GM18498 (cell line): ENCODE measurements at regions not wholly inside any gene's neighbourhood (a gene's known extent, or its start where the extent isn't known, plus 50 kb on each side); places are given as distances from the start of the nearest gene placed in this dataset.

Experiments
- ATAC-seq: cut with Tn5 transposase; IDR thresholded peaks from one replicate; pipeline ENCODE4 v1.9.1; 2021; ENCODE audit warnings: mild to moderate bottlenecking, moderate library complexity; ENCODE audit not compliant: unreplicated experiment

GRCh38 chr4:101596781-101597552, 193.6 kb upstream of the BANK1 start:
- peak; percentile 61 for ATAC-seq

GRCh38 chr4:101594588-101594987, 195.9 kb upstream of the BANK1 start:
- no peak for ATAC-seq

GRCh38 chr4:101593666-101594065, 196.9 kb upstream of the BANK1 start:
- ATAC-seq = no peak

GRCh38 chr4:101584306-101584705, 206.2 kb upstream of the BANK1 start:
- ATAC-seq = no peak

GRCh38 chr4:101563126-101563525, 215.8 kb upstream of the PPP3CA start:
- no peak for ATAC-seq

GRCh38 chr4:101556842-101557241, 209.5 kb upstream of the PPP3CA start:
- no peak for ATAC-seq

- ATAC-seq = no peak
Observed at GRCh38 chr4:101555341-101555880, 208.1 kb upstream of the PPP3CA start.

- ATAC-seq = no peak
Observed at GRCh38 chr4:101540336-101540735, 193.0 kb upstream of the PPP3CA start.

GRCh38 chr4:101528526-101528925, 181.2 kb upstream of the PPP3CA start:
- no peak for ATAC-seq

- peak; percentile 98 for ATAC-seq
Observed at GRCh38 chr4:101527188-101527587, 179.9 kb upstream of the PPP3CA start.

GRCh38 chr4:101515566-101515965, 168.2 kb upstream of the PPP3CA start:
- no peak for ATAC-seq

- no peak for ATAC-seq
Observed at GRCh38 chr4:101515099-101515498, 167.8 kb upstream of the PPP3CA start.

GRCh38 chr4:101512416-101512815, 165.1 kb upstream of the PPP3CA start:
- no peak for ATAC-seq

- no peak for ATAC-seq
Observed at GRCh38 chr4:101501421-101501820, 154.1 kb upstream of the PPP3CA start.

GRCh38 chr4:101500742-101501141, 153.4 kb upstream of the PPP3CA start:
- ATAC-seq = no peak

GRCh38 chr4:101475246-101475645, 127.9 kb upstream of the PPP3CA start:
- ATAC-seq = no peak

- ATAC-seq = no peak
Observed at GRCh38 chr4:101471201-101471600, 123.9 kb upstream of the PPP3CA start.

- ATAC-seq = no peak
Observed at GRCh38 chr4:101464596-101464995, 117.3 kb upstream of the PPP3CA start.

GRCh38 chr4:101458914-101459313, 111.6 kb upstream of the PPP3CA start:
- ATAC-seq = no peak

GRCh38 chr4:101458473-101458872, 111.1 kb upstream of the PPP3CA start:
- ATAC-seq = no peak

GRCh38 chr4:101451086-101451485, 103.8 kb upstream of the PPP3CA start:
- ATAC-seq = no peak

- no peak for ATAC-seq
Observed at GRCh38 chr4:101441446-101441845, 94.1 kb upstream of the PPP3CA start.

GRCh38 chr4:101439926-101440325, 92.6 kb upstream of the PPP3CA start:
- no peak for ATAC-seq
